Kidney capillary endothelial cell (primary cell): ENCODE measurements at regions not wholly inside any gene's neighbourhood (a gene's known extent, or its start where the extent isn't known, plus 50 kb on each side); places are given as distances from the start of the nearest gene placed in this dataset.
A peak's percentile ranks its signal among the peaks of the same experiment; 100 is the strongest.
"Not testable (repeated sequence)": the region's sequence is repeated elsewhere in the genome, so short reads cannot be mapped to it uniquely, and the experiment has no call there.

Experiments
- DNase-seq: peaks from one replicate; pipeline ENCODE4 v3.0.0-alpha.2; 2018; ENCODE audit warnings: low spot score

GRCh38 chr2:67294218-67294617 is 102.9 kb upstream of the ETAA1 start:
- DNase-seq, result no peak

GRCh38 chr2:67295406-67295805 is 101.7 kb upstream of the ETAA1 start:
- DNase-seq, result no peak

GRCh38 chr2:67295851-67296250 is 101.3 kb upstream of the ETAA1 start:
- DNase-seq, result no peak

- no peak for DNase-seq
Observed at GRCh38 chr2:67304300-67304890, 92.7 kb upstream of the ETAA1 start.

- no peak for DNase-seq
Observed at GRCh38 chr2:67309281-67309680, 87.9 kb upstream of the ETAA1 start.

- DNase-seq, result peak; percentile 7
Observed at GRCh38 chr2:67311536-67311935, 85.6 kb upstream of the ETAA1 start.

- DNase-seq, result no peak
Observed at GRCh38 chr2:67312871-67313270, 84.3 kb upstream of the ETAA1 start.

- no peak for DNase-seq
Observed at GRCh38 chr2:67313536-67313935, 83.6 kb upstream of the ETAA1 start.

GRCh38 chr2:67318031-67318430 is 79.1 kb upstream of the ETAA1 start:
- no peak for DNase-seq

GRCh38 chr2:67318563-67318962 is 78.6 kb upstream of the ETAA1 start:
- no peak for DNase-seq

- DNase-seq, result no peak
Observed at GRCh38 chr2:67318993-67319481, 78.1 kb upstream of the ETAA1 start.

GRCh38 chr2:67320861-67321587 is 76.1 kb upstream of the ETAA1 start:
- DNase-seq, result no peak

GRCh38 chr2:67321588-67321903 is 75.6 kb upstream of the ETAA1 start:
- no peak for DNase-seq

- peak; percentile 10 for DNase-seq
Observed at GRCh38 chr2:67322353-67323001, 74.7 kb upstream of the ETAA1 start.

GRCh38 chr2:67323209-67323991 is 73.7 kb upstream of the ETAA1 start:
- no peak for DNase-seq

- no peak for DNase-seq
Observed at GRCh38 chr2:67329513-67329912, 67.6 kb upstream of the ETAA1 start.

GRCh38 chr2:67329951-67330350 is 67.2 kb upstream of the ETAA1 start:
- no peak for DNase-seq

- DNase-seq, result not testable (repeated sequence)
Observed at GRCh38 chr2:67331419-67332086, 65.6 kb upstream of the ETAA1 start.

- DNase-seq, result no peak
Observed at GRCh38 chr2:67337903-67338302, 59.2 kb upstream of the ETAA1 start.

GRCh38 chr2:67338601-67339233 is 58.4 kb upstream of the ETAA1 start:
- DNase-seq, result no peak

- no peak for DNase-seq
Observed at GRCh38 chr2:67339234-67339885, 57.8 kb upstream of the ETAA1 start.
